ENCODE measurements at regions not wholly inside any gene's neighbourhood (a gene's known extent, or its start where the extent isn't known, plus 50 kb on each side); places are given as distances from the start of the nearest gene placed in this dataset.
"Not testable (repeated sequence)": the region's sequence is repeated elsewhere in the genome, so short reads cannot be mapped to it uniquely, and the experiment has no call there.

DNA sequence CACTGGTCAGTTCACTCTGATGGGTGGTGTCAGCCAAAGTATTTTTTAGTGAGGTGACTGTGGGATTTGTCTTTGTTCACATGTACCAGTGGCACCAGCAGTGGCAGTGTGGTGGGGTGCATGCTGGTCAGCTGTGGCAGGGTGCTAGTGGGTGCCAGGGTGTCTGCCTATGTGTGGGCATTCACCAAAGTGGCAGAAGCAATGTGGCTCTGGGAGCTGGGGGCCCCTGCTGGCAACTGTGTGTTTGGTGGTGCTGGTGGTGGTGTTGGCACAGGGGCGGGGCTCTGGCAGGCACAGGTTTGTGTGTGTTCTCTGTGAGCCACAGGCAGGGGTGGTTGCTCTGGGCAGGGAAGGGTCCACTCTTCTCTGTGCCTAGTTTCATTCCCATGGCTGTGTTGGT, 161.5 kb downstream of the CENPF start:
- H3K4me3 ChIP-seq (ENCODE audit: low read length, poor library complexity, severe bottlenecking): no peak overlapping the region
- H3K4me2 ChIP-seq (ENCODE audit: low read depth, low read length, poor library complexity, severe bottlenecking): no peak overlapping the region
- H2AFZ ChIP-seq (ENCODE audit: low read length): no peak overlapping the region
- no peaks in the 10 kb centered on the region for H3K79me2 ChIP-seq (ENCODE audit: insufficient read depth, low read length)
- H4K20me1 ChIP-seq (ENCODE audit: insufficient read depth, low read length, poor library complexity, severe bottlenecking): no peaks in the 10 kb centered on the region
- H3K9me3 ChIP-seq (ENCODE audit: insufficient read depth, low read depth, low read length): peaks cover 3% of the 10 kb centered on the region; the same call in 1 of the 2 replicates
- TF ChIP-seq, protein P1, sequence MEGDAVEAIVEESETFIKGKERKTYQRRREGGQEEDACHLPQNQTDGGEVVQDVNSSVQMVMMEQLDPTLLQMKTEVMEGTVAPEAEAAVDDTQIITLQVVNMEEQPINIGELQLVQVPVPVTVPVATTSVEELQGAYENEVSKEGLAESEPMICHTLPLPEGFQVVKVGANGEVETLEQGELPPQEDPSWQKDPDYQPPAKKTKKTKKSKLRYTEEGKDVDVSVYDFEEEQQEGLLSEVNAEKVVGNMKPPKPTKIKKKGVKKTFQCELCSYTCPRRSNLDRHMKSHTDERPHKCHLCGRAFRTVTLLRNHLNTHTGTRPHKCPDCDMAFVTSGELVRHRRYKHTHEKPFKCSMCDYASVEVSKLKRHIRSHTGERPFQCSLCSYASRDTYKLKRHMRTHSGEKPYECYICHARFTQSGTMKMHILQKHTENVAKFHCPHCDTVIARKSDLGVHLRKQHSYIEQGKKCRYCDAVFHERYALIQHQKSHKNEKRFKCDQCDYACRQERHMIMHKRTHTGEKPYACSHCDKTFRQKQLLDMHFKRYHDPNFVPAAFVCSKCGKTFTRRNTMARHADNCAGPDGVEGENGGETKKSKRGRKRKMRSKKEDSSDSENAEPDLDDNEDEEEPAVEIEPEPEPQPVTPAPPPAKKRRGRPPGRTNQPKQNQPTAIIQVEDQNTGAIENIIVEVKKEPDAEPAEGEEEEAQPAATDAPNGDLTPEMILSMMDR (conservative IDR thresholded peaks at IDR 0.05; ENCODE audit: low read length): no peak
- TF ChIP-seq EZH2phosphoT487 (IDR thresholded peaks at IDR 0.05; ENCODE audit: borderline replicate concordance): no peak
- no peak overlapping the region for H3K9ac ChIP-seq (ENCODE audit: low read depth, low read length, poor library complexity, severe bottlenecking)
- H3K9me2 ChIP-seq (replicated peaks; ENCODE audit: low read depth, low read length): no peaks in the 10 kb centered on the region
- H3K36me3 ChIP-seq (ENCODE audit: insufficient read depth, low read length): no peaks in the 10 kb centered on the region
- no peaks in the 10 kb centered on the region for H3K4me1 ChIP-seq (ENCODE audit: insufficient read depth, low read length, poor library complexity, severe bottlenecking)
- H3K27me3 ChIP-seq (ENCODE audit: insufficient read depth, low read length, poor library complexity, severe bottlenecking): no peaks in the 10 kb centered on the region
- H3F3A ChIP-seq (ENCODE audit: low read depth): no peaks in the 10 kb centered on the region

DNA sequence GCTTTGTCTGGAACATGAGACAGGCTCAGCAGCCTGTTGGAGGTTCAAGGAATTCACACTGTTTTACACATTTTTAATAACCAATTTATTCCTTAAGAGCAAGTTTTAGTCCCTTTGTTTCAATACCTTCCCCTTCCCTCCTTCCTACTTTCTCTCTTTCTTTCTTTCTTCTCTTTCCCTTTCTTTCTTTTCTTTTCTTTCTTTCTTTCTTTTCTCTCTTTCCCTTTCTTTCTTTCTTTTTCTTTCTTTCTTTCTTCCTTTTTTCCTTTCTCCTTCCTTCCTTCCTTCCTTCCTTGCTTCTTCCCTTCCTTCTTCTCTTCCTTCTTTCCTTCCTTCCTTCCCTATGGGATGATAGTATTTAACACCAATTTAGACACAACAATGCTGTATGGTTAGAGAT, 164.2 kb downstream of the CENPF start:
- TF ChIP-seq, protein P1 (conservative IDR thresholded peaks at IDR 0.05; ENCODE audit: low read length): no peak
- TF ChIP-seq EZH2phosphoT487 (IDR thresholded peaks at IDR 0.05; ENCODE audit: borderline replicate concordance): no peak
- H3K9ac ChIP-seq (ENCODE audit: low read depth, low read length, poor library complexity, severe bottlenecking): no peak overlapping the region
- H3F3A ChIP-seq (ENCODE audit: low read depth): no peaks in the 10 kb centered on the region
- no peaks in the 10 kb centered on the region for H4K20me1 ChIP-seq (ENCODE audit: insufficient read depth, low read length, poor library complexity, severe bottlenecking)
- no peaks in the 10 kb centered on the region for H3K36me3 ChIP-seq (ENCODE audit: insufficient read depth, low read length)
- H2AFZ ChIP-seq (ENCODE audit: low read length): no peak overlapping the region
- no peaks in the 10 kb centered on the region for H3K9me2 ChIP-seq (replicated peaks; ENCODE audit: low read depth, low read length)
- peaks cover 3% of the 10 kb centered on the region; the same call in 1 of the 2 replicates for H3K9me3 ChIP-seq (ENCODE audit: insufficient read depth, low read depth, low read length)
- H3K27me3 ChIP-seq (ENCODE audit: insufficient read depth, low read length, poor library complexity, severe bottlenecking): no peaks in the 10 kb centered on the region
- no peaks in the 10 kb centered on the region for H3K79me2 ChIP-seq (ENCODE audit: insufficient read depth, low read length)
- no peak overlapping the region for H3K4me2 ChIP-seq (ENCODE audit: low read depth, low read length, poor library complexity, severe bottlenecking)
- H3K4me3 ChIP-seq (ENCODE audit: low read length, poor library complexity, severe bottlenecking): no peak overlapping the region
- no peaks in the 10 kb centered on the region for H3K4me1 ChIP-seq (ENCODE audit: insufficient read depth, low read length, poor library complexity, severe bottlenecking)

DNA sequence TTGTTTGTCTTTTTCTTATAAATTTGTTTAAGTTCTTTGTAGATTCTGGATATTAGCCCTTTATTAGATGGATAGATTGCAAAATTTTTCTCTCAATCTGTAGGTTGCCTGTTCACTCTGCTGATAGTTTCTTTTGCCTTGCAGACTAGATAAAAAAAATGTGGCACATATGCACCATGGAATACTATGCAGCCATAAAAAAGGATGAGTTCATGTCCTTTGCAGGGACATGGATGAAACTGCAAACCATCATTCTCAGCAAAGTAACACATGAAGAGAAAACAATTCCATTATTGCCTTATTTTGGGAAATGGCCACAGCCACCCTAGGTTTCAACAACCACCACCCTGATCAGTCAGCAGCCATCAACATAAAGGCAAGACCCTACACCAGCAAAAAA, 166.7 kb downstream of the CENPF start:
- H3K4me2 ChIP-seq (ENCODE audit: low read depth, low read length, poor library complexity, severe bottlenecking); H2AFZ ChIP-seq (ENCODE audit: low read length); H3K9ac ChIP-seq (ENCODE audit: low read depth, low read length, poor library complexity, severe bottlenecking); H3K4me1 ChIP-seq (ENCODE audit: insufficient read depth, low read length, poor library complexity, severe bottlenecking); H3K4me3 ChIP-seq (ENCODE audit: low read length, poor library complexity, severe bottlenecking); H3K79me2 ChIP-seq (ENCODE audit: insufficient read depth, low read length); H3K9me3 ChIP-seq (ENCODE audit: insufficient read depth, low read depth, low read length); H3F3A ChIP-seq (ENCODE audit: low read depth); H4K20me1 ChIP-seq (ENCODE audit: insufficient read depth, low read length, poor library complexity, severe bottlenecking); H3K27me3 ChIP-seq (ENCODE audit: insufficient read depth, low read length, poor library complexity, severe bottlenecking); H3K36me3 ChIP-seq (ENCODE audit: insufficient read depth, low read length); H3K9me2 ChIP-seq (replicated peaks; ENCODE audit: low read depth, low read length): not testable (repeated sequence)

DNA sequence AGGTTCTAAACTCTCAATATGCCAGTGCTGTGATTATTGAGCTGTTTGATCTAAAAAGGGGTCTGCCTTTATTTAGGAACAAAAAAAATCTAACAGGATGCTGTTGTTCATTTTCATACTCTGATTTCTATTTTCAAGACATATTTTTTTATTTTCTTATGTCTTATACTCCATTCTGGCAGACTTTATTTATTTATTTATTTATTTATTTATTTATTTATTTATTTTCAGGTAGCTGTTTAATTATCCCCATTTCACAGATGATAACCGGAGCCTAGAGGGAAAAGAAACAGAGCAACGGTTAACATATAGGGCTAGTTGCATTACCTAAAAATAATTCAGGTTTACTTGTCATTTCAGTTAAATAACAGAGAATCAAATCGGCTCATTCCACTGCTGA, 174.4 kb downstream of the CENPF start:
- Histone ChIP-seq H2AFZ (ENCODE audit: low read length) (no peak overlapping the region), H4K20me1 (ENCODE audit: insufficient read depth, low read length, poor library complexity, severe bottlenecking) (no peaks in the 10 kb centered on the region), H3K4me2 (ENCODE audit: low read depth, low read length, poor library complexity, severe bottlenecking) (no peak overlapping the region), H3K4me3 (ENCODE audit: low read length, poor library complexity, severe bottlenecking) (no peak overlapping the region), H3K9me2 (replicated peaks; ENCODE audit: low read depth, low read length) (no peaks in the 10 kb centered on the region), H3K9ac (ENCODE audit: low read depth, low read length, poor library complexity, severe bottlenecking) (no peak overlapping the region), H3K79me2 (ENCODE audit: insufficient read depth, low read length) (no peaks in the 10 kb centered on the region), H3K27me3 (ENCODE audit: insufficient read depth, low read length, poor library complexity, severe bottlenecking) (no peaks in the 10 kb centered on the region), H3K36me3 (ENCODE audit: insufficient read depth, low read length) (no peaks in the 10 kb centered on the region), H3K4me1 (ENCODE audit: insufficient read depth, low read length, poor library complexity, severe bottlenecking) (peaks cover 5% of the 10 kb centered on the region), H3K9me3 (ENCODE audit: insufficient read depth, low read depth, low read length) (no peaks in the 10 kb centered on the region), H3F3A (ENCODE audit: low read depth) (no peaks in the 10 kb centered on the region)
- TF ChIP-seq EZH2phosphoT487 (IDR thresholded peaks at IDR 0.05; ENCODE audit: borderline replicate concordance): no peak
- TF ChIP-seq, protein P1 (conservative IDR thresholded peaks at IDR 0.05; ENCODE audit: low read length): no peak
